HG02884 (cell line): ENCODE measurements at regions not wholly inside any gene's neighbourhood (a gene's known extent, or its start where the extent isn't known, plus 50 kb on each side); places are given as distances from the start of the nearest gene placed in this dataset.
"Not testable (repeated sequence)": the region's sequence is repeated elsewhere in the genome, so short reads cannot be mapped to it uniquely, and the experiment has no call there.

Source experiments
- ATAC-seq: cut with Tn5 transposase; IDR thresholded peaks from one replicate; pipeline ENCODE4 v1.9.1; 2021; ENCODE audit warnings: mild to moderate bottlenecking, moderate library complexity; ENCODE audit not compliant: unreplicated experiment

- no peak for ATAC-seq
Measured at GRCh38 chr13:80835902-80836301, 495.0 kb upstream of the SPRY2 start.

- ATAC-seq = no peak
Measured at GRCh38 chr13:80830431-80830830, 489.5 kb upstream of the SPRY2 start.

GRCh38 chr13:80828759-80829158 lies 487.8 kb upstream of the SPRY2 start:
- no peak for ATAC-seq

GRCh38 chr13:80825276-80825675 lies 484.4 kb upstream of the SPRY2 start:
- ATAC-seq = no peak

- no peak for ATAC-seq
Measured at GRCh38 chr13:80824229-80824628, 483.3 kb upstream of the SPRY2 start.

- ATAC-seq = no peak
Measured at GRCh38 chr13:80823472-80823871, 482.5 kb upstream of the SPRY2 start.

- no peak for ATAC-seq
Measured at GRCh38 chr13:80821466-80821865, 480.5 kb upstream of the SPRY2 start.

- no peak for ATAC-seq
Measured at GRCh38 chr13:80817979-80818378, 477.1 kb upstream of the SPRY2 start.

- ATAC-seq = no peak
Measured at GRCh38 chr13:80814541-80814940, 473.6 kb upstream of the SPRY2 start.

GRCh38 chr13:80810294-80810693 lies 469.4 kb upstream of the SPRY2 start:
- ATAC-seq = not testable (repeated sequence)

GRCh38 chr13:80802946-80803345 lies 462.0 kb upstream of the SPRY2 start:
- ATAC-seq = no peak

GRCh38 chr13:80798576-80799133 lies 457.7 kb upstream of the SPRY2 start:
- no peak for ATAC-seq

- ATAC-seq = no peak
Measured at GRCh38 chr13:80787604-80788003, 446.7 kb upstream of the SPRY2 start.

- no peak for ATAC-seq
Measured at GRCh38 chr13:80783926-80784565, 443.1 kb upstream of the SPRY2 start.

GRCh38 chr13:80782441-80782840 lies 441.5 kb upstream of the SPRY2 start:
- ATAC-seq = no peak

GRCh38 chr13:80778297-80778696 lies 437.4 kb upstream of the SPRY2 start:
- no peak for ATAC-seq

GRCh38 chr13:80757694-80758093 lies 416.8 kb upstream of the SPRY2 start:
- ATAC-seq = no peak

- ATAC-seq = no peak
Measured at GRCh38 chr13:80755910-80756309, 415.0 kb upstream of the SPRY2 start.

GRCh38 chr13:80754441-80754840 lies 413.5 kb upstream of the SPRY2 start:
- ATAC-seq = no peak

- no peak for ATAC-seq
Measured at GRCh38 chr13:80753866-80754265, 412.9 kb upstream of the SPRY2 start.

GRCh38 chr13:80751854-80752253 lies 410.9 kb upstream of the SPRY2 start:
- no peak for ATAC-seq

- ATAC-seq = no peak
Measured at GRCh38 chr13:80744147-80744914, 403.4 kb upstream of the SPRY2 start.
